ENCODE measurements at regions not wholly inside any gene's neighbourhood (a gene's known extent, or its start where the extent isn't known, plus 50 kb on each side); places are given as distances from the start of the nearest gene placed in this dataset.

- Histone ChIP-seq H3K27me3 (no peaks in the 10 kb centered on the region), H3K4me1 (no peaks in the 10 kb centered on the region), H3K4me3 (no peak overlapping the region), H3K9me3 (no peaks in the 10 kb centered on the region), H3K27ac (no peak overlapping the region), H3K36me3 (no peaks in the 10 kb centered on the region)
- no peak for TF ChIP-seq CTCF (IDR thresholded peaks at IDR 0.05)
- DNase-seq (ENCODE audit: low spot score): no peak
Observed at GRCh38 chr16:73506568-73507056, 458.7 kb upstream of the ZFHX3 start.

- H3K27ac ChIP-seq: no peak overlapping the region
- peak overlapping the region in 1 of 2 donors; percentile 31 for H3K4me3 ChIP-seq
Observed at GRCh38 chr16:73505577-73505976, 457.6 kb upstream of the ZFHX3 start.

GRCh38 chr16:73504591-73505575 is 457.0 kb upstream of the ZFHX3 start:
- H3K27me3 ChIP-seq: no peaks in the 10 kb centered on the region
- no peaks in the 10 kb centered on the region for H3K9me3 ChIP-seq
- H3K4me1 ChIP-seq: no peaks in the 10 kb centered on the region
- no peak for TF ChIP-seq CTCF (IDR thresholded peaks at IDR 0.05)
- no peak for DNase-seq (ENCODE audit: low spot score)
- H3K27ac ChIP-seq: no peak overlapping the region
- peak overlapping the region in 1 of 2 donors; percentile 31 for H3K4me3 ChIP-seq
- no peaks in the 10 kb centered on the region for H3K36me3 ChIP-seq

More at GRCh38 chr16:73505577-73505976, 457.6 kb upstream of the ZFHX3 start:
- TF ChIP-seq CTCF (IDR thresholded peaks at IDR 0.05): no peak
- no peaks in the 10 kb centered on the region for H3K4me1 ChIP-seq
- H3K27me3 ChIP-seq: no peaks in the 10 kb centered on the region
- H3K9me3 ChIP-seq: no peaks in the 10 kb centered on the region
- no peaks in the 10 kb centered on the region for H3K36me3 ChIP-seq
- no peak for DNase-seq (ENCODE audit: low spot score)

GRCh38 chr16:73503093-73503492 is 455.2 kb upstream of the ZFHX3 start:
- Histone ChIP-seq H3K27ac (no peak overlapping the region), H3K4me3 (no peak overlapping the region), H3K36me3 (no peaks in the 10 kb centered on the region), H3K27me3 (no peaks in the 10 kb centered on the region), H3K9me3 (no peaks in the 10 kb centered on the region), H3K4me1 (no peaks in the 10 kb centered on the region)
- no peak for TF ChIP-seq CTCF (IDR thresholded peaks at IDR 0.05)
- DNase-seq (ENCODE audit: low spot score): no peak

GRCh38 chr16:73499276-73499675 is 451.3 kb upstream of the ZFHX3 start:
- no peak for DNase-seq (ENCODE audit: low spot score)
- TF ChIP-seq CTCF (IDR thresholded peaks at IDR 0.05): no peak
- H3K27ac ChIP-seq: no peak overlapping the region
- H3K9me3 ChIP-seq: no peaks in the 10 kb centered on the region
- H3K27me3 ChIP-seq: no peaks in the 10 kb centered on the region
- H3K4me3 ChIP-seq: no peak overlapping the region
- no peaks in the 10 kb centered on the region for H3K4me1 ChIP-seq
- H3K36me3 ChIP-seq: no peaks in the 10 kb centered on the region
